ENCODE measurements at regions not wholly inside any gene's neighbourhood (a gene's known extent, or its start where the extent isn't known, plus 50 kb on each side); places are given as distances from the start of the nearest gene placed in this dataset.

DNA sequence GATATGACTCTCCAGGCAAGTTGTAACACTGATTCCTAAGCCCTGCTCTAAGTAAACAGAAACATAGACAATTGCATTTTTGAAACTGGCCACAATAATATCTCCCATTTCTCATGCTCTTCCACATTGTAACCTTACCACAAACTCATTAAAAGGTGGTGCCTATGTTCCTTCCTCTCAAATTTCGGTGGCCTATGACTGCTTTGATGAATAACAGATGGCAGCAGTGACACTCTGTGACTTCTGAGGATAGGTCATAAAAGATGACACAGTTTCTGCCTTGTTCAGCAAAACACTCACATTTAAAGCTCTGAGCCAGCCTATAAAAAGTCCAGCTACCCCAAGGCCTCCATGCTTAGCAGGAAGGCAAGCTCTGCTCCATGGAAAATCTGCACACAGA is 195.2 kb downstream of the EFHB start:
- DNase-seq (no peak), ATAC-seq (ENCODE audit: insufficient read depth, low FRiP score) (no peak)
- H3K36me3 ChIP-seq (ENCODE audit: control insufficient read depth in 4 of 4, insufficient read depth in 4 of 4, low read length in 4 of 4) = no peaks in the 10 kb centered on the region
- peaks cover 0 to 13% (median 0%) of the 10 kb centered on the region in 5 donors for H3K4me1 ChIP-seq (ENCODE audit: control insufficient read depth in 5 of 5, insufficient read depth in 5 of 5, low read length in 5 of 5)
- TF ChIP-seq, protein P1, sequence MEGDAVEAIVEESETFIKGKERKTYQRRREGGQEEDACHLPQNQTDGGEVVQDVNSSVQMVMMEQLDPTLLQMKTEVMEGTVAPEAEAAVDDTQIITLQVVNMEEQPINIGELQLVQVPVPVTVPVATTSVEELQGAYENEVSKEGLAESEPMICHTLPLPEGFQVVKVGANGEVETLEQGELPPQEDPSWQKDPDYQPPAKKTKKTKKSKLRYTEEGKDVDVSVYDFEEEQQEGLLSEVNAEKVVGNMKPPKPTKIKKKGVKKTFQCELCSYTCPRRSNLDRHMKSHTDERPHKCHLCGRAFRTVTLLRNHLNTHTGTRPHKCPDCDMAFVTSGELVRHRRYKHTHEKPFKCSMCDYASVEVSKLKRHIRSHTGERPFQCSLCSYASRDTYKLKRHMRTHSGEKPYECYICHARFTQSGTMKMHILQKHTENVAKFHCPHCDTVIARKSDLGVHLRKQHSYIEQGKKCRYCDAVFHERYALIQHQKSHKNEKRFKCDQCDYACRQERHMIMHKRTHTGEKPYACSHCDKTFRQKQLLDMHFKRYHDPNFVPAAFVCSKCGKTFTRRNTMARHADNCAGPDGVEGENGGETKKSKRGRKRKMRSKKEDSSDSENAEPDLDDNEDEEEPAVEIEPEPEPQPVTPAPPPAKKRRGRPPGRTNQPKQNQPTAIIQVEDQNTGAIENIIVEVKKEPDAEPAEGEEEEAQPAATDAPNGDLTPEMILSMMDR (IDR thresholded peaks at IDR 0.05; ENCODE audit: control extremely low read depth, extremely low read depth) = no peak
- H3K4me3 ChIP-seq = no peak overlapping the region
- no peaks in the 10 kb centered on the region for H3K27me3 ChIP-seq (ENCODE audit: control insufficient read depth in 3 of 3, insufficient read depth in 3 of 3, low read length in 2 of 3)
- 37 to 42% methylated on average over 1 of the region's 1 CpG for WGBS, 2 donors
- no peak overlapping the region for H3K9ac ChIP-seq (ENCODE audit: insufficient read depth in 1 of 2, low read length in 2 of 2)
- H3K27ac ChIP-seq (ENCODE audit: low read depth in 1 of 2, low read length in 1 of 2) = no peak overlapping the region
- peaks cover 0 to 4% (median 0%) of the 10 kb centered on the region in 4 donors for H3K9me3 ChIP-seq (ENCODE audit: control insufficient read depth in 4 of 4, insufficient read depth in 3 of 4, low read length in 3 of 4)

DNA sequence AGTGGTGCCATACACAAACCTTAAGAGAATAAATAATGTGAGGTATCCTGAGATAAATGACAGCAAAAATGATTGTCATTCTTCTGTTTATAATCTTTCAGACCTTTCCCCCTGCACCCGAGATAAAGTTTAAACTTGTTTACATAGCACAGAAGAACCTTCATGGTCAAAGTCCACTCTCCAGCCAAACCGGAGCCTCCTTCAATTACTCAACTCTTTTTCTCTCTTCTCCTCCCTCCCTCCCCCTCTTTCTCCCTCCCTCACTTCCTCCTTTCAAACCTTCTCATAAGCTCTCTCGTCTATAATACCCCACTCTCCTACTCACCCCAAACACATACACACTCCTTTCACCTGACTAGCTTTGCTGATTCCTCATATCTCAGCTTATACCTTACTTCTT is 198.9 kb downstream of the EFHB start:
- 22 to 23% methylated on average over 3 of the region's 3 CpGs for WGBS, 2 donors
- DNase-seq (no peak), ATAC-seq (ENCODE audit: insufficient read depth, low FRiP score) (no peak)
- H3K27me3 ChIP-seq (ENCODE audit: control insufficient read depth in 3 of 3, insufficient read depth in 3 of 3, low read length in 2 of 3) = no peaks in the 10 kb centered on the region
- H3K9me3 ChIP-seq (ENCODE audit: control insufficient read depth in 4 of 4, insufficient read depth in 3 of 4, low read length in 3 of 4) = peaks cover 0 to 4% (median 0%) of the 10 kb centered on the region in 4 donors
- TF ChIP-seq, protein P1 (IDR thresholded peaks at IDR 0.05; ENCODE audit: control extremely low read depth, extremely low read depth) = no peak
- H3K4me1 ChIP-seq (ENCODE audit: control insufficient read depth in 5 of 5, insufficient read depth in 5 of 5, low read length in 5 of 5) = peaks cover 0 to 7% (median 0%) of the 10 kb centered on the region in 5 donors
- no peak overlapping the region for H3K4me3 ChIP-seq
- no peak overlapping the region for H3K27ac ChIP-seq (ENCODE audit: low read depth in 1 of 2, low read length in 1 of 2)
- no peaks in the 10 kb centered on the region for H3K36me3 ChIP-seq (ENCODE audit: control insufficient read depth in 4 of 4, insufficient read depth in 4 of 4, low read length in 4 of 4)
- no peak overlapping the region for H3K9ac ChIP-seq (ENCODE audit: insufficient read depth in 1 of 2, low read length in 2 of 2)

DNA sequence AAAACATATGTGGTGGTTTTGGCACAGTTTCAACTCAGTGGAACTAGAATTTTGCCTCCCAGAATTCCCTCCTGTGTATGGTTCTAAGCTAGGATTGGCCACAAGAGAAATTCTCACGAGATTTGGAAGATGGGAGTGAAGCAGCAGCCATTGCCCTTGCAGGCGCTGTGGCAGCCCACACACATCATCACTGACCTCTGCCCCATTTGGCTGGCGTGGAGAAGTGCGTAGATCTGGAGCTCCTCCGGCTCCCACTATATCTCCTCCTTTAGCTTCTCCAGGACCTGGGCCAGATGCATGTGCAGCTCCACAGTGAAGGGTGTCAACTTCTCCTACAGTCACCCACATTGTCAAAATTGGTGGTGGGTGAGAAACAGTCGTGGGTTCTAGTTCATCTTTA is 199.6 kb downstream of the EFHB start:
- H3K27me3 ChIP-seq (ENCODE audit: control insufficient read depth in 3 of 3, insufficient read depth in 3 of 3, low read length in 2 of 3) = no peaks in the 10 kb centered on the region
- H3K27ac ChIP-seq (ENCODE audit: low read depth in 1 of 2, low read length in 1 of 2) = no peak overlapping the region
- H3K9ac ChIP-seq (ENCODE audit: insufficient read depth in 1 of 2, low read length in 2 of 2) = no peak overlapping the region
- H3K4me3 ChIP-seq = no peak overlapping the region
- TF ChIP-seq, protein P1 (IDR thresholded peaks at IDR 0.05; ENCODE audit: control extremely low read depth, extremely low read depth) = no peak
- peaks cover 0 to 3% (median 0%) of the 10 kb centered on the region in 5 donors for H3K4me1 ChIP-seq (ENCODE audit: control insufficient read depth in 5 of 5, insufficient read depth in 5 of 5, low read length in 5 of 5)
- DNase-seq (no peak), ATAC-seq (ENCODE audit: insufficient read depth, low FRiP score) (no peak)
- H3K9me3 ChIP-seq (ENCODE audit: control insufficient read depth in 4 of 4, insufficient read depth in 3 of 4, low read length in 3 of 4) = peaks cover 0 to 4% (median 0%) of the 10 kb centered on the region in 4 donors
- H3K36me3 ChIP-seq (ENCODE audit: control insufficient read depth in 4 of 4, insufficient read depth in 4 of 4, low read length in 4 of 4) = no peaks in the 10 kb centered on the region
- WGBS, 2 donors = 82 to 83% methylated on average over 6 of the region's 6 CpGs

DNA sequence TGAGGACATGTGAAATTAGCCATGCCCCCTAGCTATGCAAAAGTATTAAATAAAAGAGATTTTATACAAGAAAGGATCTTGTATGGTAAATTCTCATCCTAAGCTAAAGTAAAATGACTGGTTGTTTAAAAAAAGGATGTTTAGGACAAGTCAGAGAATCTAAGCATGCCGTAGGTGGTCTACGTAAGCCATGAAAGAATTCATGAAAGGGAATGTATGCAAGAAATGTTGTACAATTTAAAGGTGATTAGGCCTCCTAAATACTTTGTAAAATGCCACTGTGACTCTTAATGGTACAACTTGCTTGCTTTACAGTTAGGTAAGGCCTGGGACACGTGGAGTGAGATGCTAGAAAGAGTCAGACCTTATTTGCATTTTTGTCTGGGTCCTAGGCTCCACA is 209.0 kb downstream of the EFHB start:
- DNase-seq = no peak
- 67 to 79% methylated on average over 3 of the region's 3 CpGs for WGBS, 2 donors

More for the DNA sequence above, 209.0 kb downstream of the EFHB start:
- H3K27ac ChIP-seq (ENCODE audit: low read depth in 1 of 2, low read length in 1 of 2) = no peak overlapping the region
- H3K27me3 ChIP-seq (ENCODE audit: control insufficient read depth in 3 of 3, insufficient read depth in 3 of 3, low read length in 2 of 3) = no peaks in the 10 kb centered on the region
- no peaks in the 10 kb centered on the region for H3K36me3 ChIP-seq (ENCODE audit: control insufficient read depth in 4 of 4, insufficient read depth in 4 of 4, low read length in 4 of 4)
- H3K9me3 ChIP-seq (ENCODE audit: control insufficient read depth in 4 of 4, insufficient read depth in 3 of 4, low read length in 3 of 4) = peaks cover 0 to 1% (median 0%) of the 10 kb centered on the region in 4 donors
- H3K9ac ChIP-seq (ENCODE audit: insufficient read depth in 1 of 2, low read length in 2 of 2) = no peak overlapping the region
- TF ChIP-seq, protein P1 (IDR thresholded peaks at IDR 0.05; ENCODE audit: control extremely low read depth, extremely low read depth) = no peak
- no peak overlapping the region for H3K4me3 ChIP-seq
- H3K4me1 ChIP-seq (ENCODE audit: control insufficient read depth in 5 of 5, insufficient read depth in 5 of 5, low read length in 5 of 5) = no peaks in the 10 kb centered on the region
- ATAC-seq (ENCODE audit: insufficient read depth, low FRiP score) = no peak

Measured in lung (tissue), 11 donors.